Neutrophil (primary cell): ENCODE measurements at regions not wholly inside any gene's neighbourhood (a gene's known extent, or its start where the extent isn't known, plus 50 kb on each side); places are given as distances from the start of the nearest gene placed in this dataset.

Experiments
- H3K27ac ChIP-seq: fragments of 200-600 bp; sonication (generic); 2 replicates; pipeline ENCODE4 v1.5.1; 2016; ENCODE audit warnings: mild to moderate bottlenecking, moderate library complexity
- H3K27me3 ChIP-seq: fragments of 200-600 bp; sonication (generic); 2 replicates; pipeline ENCODE4 v1.6.0; 2016; ENCODE audit warnings: mild to moderate bottlenecking
- H3K36me3 ChIP-seq: fragments of 200-600 bp; sonication (generic); 2 replicates; pipeline ENCODE4 v1.5.1; 2017
- H3K4me1 ChIP-seq, 2 experiments: fragments of 200-600 bp in 1 of 2; sonication (generic) in 1 of 2; 1 replicate in 1 of 2; 2 replicates in 1 of 2; pipeline versions ENCODE4 v1.5.1 to v1.6.1; 2013 to 2016; ENCODE audit warnings: low read depth in 1 of 2, low read length in 1 of 2, mild to moderate bottlenecking in 1 of 2, moderate library complexity in 1 of 2; ENCODE audit not compliant: control insufficient read depth in 1 of 2, insufficient read depth in 1 of 2
- H3K4me3 ChIP-seq, 2 experiments: fragments of 200-600 bp in 1 of 2; sonication (generic) in 1 of 2; 1 replicate in 1 of 2; 2 replicates in 1 of 2; pipeline ENCODE4 v1.5.1; 2013 to 2016; ENCODE audit warnings: low read depth in 1 of 2, low read length in 1 of 2, mild to moderate bottlenecking in 1 of 2, moderate library complexity in 1 of 2
- H3K9me3 ChIP-seq: fragments of 200-600 bp; sonication (generic); 2 replicates; pipeline ENCODE4 v1.5.1; 2016
- TF ChIP-seq, protein P1 (sequence below): fragments of 200-600 bp; sonication (generic); IDR thresholded peaks from 2 replicates; pipeline ENCODE4 v1.5.1; 2016; ENCODE audit warnings: antibody characterized with exemption

DNA sequence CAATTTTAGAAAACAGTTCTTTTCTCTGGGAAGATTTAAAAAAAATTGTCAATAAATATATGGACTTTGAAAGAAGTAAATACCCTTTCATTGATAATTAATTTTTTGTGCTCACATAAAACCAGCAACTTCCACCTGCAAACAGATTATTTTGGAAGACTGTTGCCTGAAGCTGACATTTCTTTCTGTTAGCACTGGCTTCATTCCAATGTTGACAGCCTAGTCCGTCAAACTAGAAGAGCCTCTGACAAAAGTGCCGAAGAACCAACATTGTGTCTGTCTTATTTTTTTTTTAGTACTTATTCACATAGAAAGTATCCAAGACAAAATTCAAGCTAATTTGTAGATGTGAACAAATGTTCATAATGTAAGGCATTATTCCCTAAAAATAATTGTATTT is 108.6 kb upstream of the TMEM161B start:
- Histone ChIP-seq H3K27me3 (no peaks in the 10 kb centered on the region), H3K4me3 (no peak overlapping the region), H3K9me3 (no peaks in the 10 kb centered on the region), H3K36me3 (no peaks in the 10 kb centered on the region), H3K27ac (no peak overlapping the region), H3K4me1 (no peaks in the 10 kb centered on the region)
- TF ChIP-seq, protein P1, sequence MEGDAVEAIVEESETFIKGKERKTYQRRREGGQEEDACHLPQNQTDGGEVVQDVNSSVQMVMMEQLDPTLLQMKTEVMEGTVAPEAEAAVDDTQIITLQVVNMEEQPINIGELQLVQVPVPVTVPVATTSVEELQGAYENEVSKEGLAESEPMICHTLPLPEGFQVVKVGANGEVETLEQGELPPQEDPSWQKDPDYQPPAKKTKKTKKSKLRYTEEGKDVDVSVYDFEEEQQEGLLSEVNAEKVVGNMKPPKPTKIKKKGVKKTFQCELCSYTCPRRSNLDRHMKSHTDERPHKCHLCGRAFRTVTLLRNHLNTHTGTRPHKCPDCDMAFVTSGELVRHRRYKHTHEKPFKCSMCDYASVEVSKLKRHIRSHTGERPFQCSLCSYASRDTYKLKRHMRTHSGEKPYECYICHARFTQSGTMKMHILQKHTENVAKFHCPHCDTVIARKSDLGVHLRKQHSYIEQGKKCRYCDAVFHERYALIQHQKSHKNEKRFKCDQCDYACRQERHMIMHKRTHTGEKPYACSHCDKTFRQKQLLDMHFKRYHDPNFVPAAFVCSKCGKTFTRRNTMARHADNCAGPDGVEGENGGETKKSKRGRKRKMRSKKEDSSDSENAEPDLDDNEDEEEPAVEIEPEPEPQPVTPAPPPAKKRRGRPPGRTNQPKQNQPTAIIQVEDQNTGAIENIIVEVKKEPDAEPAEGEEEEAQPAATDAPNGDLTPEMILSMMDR, result no peak

DNA sequence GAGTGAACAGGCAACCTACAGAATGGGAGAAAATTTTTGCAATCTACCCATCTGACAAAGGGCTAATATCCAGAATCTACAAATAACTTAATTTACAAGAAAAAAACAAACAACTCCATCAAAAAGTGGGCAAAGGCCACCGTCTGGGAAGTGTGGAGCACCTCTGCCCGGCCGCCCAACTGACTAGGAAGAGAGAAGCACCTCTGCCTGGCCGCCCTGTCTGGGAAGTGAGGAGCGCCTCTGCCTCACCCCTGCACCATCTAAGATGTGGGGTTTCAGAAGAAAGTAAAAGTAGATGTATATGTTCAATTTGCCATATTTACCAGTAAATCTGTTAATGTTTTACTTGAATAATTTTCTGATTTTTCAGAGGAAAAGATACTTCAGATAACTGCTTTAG is 108.1 kb upstream of the TMEM161B start:
- Histone ChIP-seq H3K27me3 (no peaks in the 10 kb centered on the region), H3K4me3 (no peak overlapping the region), H3K36me3 (no peaks in the 10 kb centered on the region), H3K27ac (no peak overlapping the region), H3K9me3 (no peaks in the 10 kb centered on the region), H3K4me1 (no peaks in the 10 kb centered on the region)
- TF ChIP-seq, protein P1, result no peak

DNA sequence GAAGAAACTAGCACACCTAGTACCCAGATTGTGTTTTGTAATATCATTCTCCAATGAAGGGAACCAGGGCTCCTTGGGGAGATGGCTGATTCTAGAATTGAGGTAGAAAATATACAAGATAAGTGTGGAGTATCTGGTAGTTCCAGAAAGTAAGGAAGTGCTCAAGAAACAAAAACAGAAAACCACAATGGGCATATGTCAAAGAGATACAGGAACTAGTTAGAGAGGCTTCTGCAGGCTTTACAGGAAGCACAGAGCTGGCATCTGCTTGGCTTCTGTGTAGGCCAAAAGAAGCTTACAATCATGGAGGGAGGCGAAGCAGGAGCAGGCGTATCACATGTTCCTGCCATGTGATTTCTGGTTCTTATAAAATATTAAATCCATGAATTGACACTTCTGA is 105.7 kb upstream of the TMEM161B start:
- no peaks in the 10 kb centered on the region for H3K9me3 ChIP-seq
- no peak overlapping the region for H3K4me3 ChIP-seq
- no peaks in the 10 kb centered on the region for H3K4me1 ChIP-seq
- no peaks in the 10 kb centered on the region for H3K36me3 ChIP-seq
- TF ChIP-seq, protein P1, result no peak
- H3K27me3 ChIP-seq, result no peaks in the 10 kb centered on the region
- H3K27ac ChIP-seq, result no peak overlapping the region

DNA sequence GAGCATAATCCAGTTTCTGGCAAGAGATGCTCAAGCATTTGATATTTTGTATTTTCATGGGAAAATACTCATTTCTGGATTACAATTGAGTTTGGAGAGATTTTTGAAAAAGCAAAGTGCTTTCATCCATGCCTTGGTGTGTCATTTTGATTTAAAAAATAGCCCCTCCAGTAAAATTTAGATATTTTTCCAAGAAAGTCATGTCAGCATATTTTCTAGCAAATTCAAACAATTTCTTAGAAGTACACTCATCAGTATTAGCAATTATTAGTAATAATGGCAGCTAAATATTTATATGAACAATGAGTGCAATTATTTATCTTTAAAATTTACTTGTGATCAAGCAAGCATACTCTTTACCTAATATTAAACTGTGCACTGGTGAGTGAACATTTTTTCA is 102.2 kb upstream of the TMEM161B start:
- Histone ChIP-seq H3K4me1 (no peaks in the 10 kb centered on the region), H3K4me3 (no peak overlapping the region), H3K27me3 (no peaks in the 10 kb centered on the region), H3K9me3 (no peaks in the 10 kb centered on the region), H3K27ac (no peak overlapping the region), H3K36me3 (no peaks in the 10 kb centered on the region)
- TF ChIP-seq, protein P1, result no peak

DNA sequence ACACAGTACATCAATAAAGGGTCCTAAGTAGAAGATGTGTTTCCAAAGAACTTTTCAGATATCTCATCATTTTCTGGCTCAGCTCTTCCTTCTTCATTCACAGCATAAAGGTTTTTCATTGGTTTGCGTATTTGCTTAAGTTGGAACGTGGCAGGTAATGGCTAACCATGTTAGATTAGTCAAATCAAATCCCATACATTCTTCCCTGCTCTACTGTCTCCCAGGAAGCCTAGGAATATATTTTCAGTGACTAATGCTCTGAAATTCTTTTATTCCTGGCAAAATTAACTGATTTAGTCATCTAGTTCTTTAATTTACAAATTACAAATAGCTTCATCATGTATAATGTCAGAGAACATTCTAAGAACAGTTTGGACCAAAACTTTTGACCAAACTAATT is 99.6 kb upstream of the TMEM161B start:
- no peaks in the 10 kb centered on the region for H3K27me3 ChIP-seq
- no peak overlapping the region for H3K27ac ChIP-seq
- H3K4me3 ChIP-seq, result no peak overlapping the region
- no peaks in the 10 kb centered on the region for H3K36me3 ChIP-seq
- TF ChIP-seq, protein P1, result no peak
- H3K4me1 ChIP-seq, result no peaks in the 10 kb centered on the region
- no peaks in the 10 kb centered on the region for H3K9me3 ChIP-seq

DNA sequence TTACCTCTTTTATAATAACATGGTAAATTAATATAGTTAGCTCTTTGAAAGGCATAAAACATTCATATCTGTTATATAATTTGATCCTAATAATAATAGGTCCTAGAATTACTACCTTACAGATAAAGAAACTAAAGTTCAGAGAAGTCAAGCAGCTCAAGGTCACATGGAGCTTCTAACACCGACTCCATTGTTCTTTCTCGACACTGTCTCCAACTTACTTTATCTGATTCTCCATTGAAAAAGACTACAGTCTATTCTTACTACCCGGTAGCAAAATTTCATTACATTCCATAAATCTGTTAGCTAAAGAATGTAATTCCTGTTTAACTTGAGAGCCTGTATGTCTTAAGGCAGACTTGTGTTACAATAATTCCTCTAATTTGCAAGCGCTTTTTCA is 96.3 kb upstream of the TMEM161B start:
- H3K36me3 ChIP-seq, result no peaks in the 10 kb centered on the region
- H3K27me3 ChIP-seq, result no peaks in the 10 kb centered on the region
- TF ChIP-seq, protein P1, result no peak
- H3K4me3 ChIP-seq, result no peak overlapping the region
- no peaks in the 10 kb centered on the region for H3K9me3 ChIP-seq
- no peak overlapping the region for H3K27ac ChIP-seq
- H3K4me1 ChIP-seq, result no peaks in the 10 kb centered on the region
